ENCODE measurements at regions not wholly inside any gene's neighbourhood (a gene's known extent, or its start where the extent isn't known, plus 50 kb on each side); places are given as distances from the start of the nearest gene placed in this dataset.

GRCh38 chr4:29121586-29121985, 1598.6 kb upstream of the PCDH7 start:
- no peak for ATAC-seq (ENCODE audit: low FRiP score in 2 of 2)
- H3K27ac ChIP-seq = no peak overlapping the region
- no peak overlapping the region for H3K4me3 ChIP-seq
- 60 to 81% methylated on average over 4 of the region's 4 CpGs for WGBS, 2 donors
- no peak for DNase-seq
- no peaks in the 10 kb centered on the region for H3K36me3 ChIP-seq
- peaks cover 0 to 6% (median 0%) of the 10 kb centered on the region in 4 donors for H3K9me3 ChIP-seq
- H3K27me3 ChIP-seq = no peaks in the 10 kb centered on the region
- H3K4me1 ChIP-seq = no peaks in the 10 kb centered on the region
- TF ChIP-seq EP300 (IDR thresholded peaks at IDR 0.05) = no peak
- TF ChIP-seq POLR2AphosphoS5 (IDR thresholded peaks at IDR 0.05) = no peak
- no peak for TF ChIP-seq CTCF (IDR thresholded peaks at IDR 0.05)
- no peak for TF ChIP-seq POLR2A (IDR thresholded peaks at IDR 0.05)

- DNase-seq (no peak), ATAC-seq (ENCODE audit: low FRiP score in 2 of 2) (no peak)
- 88 to 96% methylated on average over 1 of the region's 1 CpG for WGBS, 2 donors
- no peak for TF ChIP-seq POLR2A (IDR thresholded peaks at IDR 0.05)
- TF ChIP-seq CTCF (IDR thresholded peaks at IDR 0.05) = no peak
- no peak for TF ChIP-seq EP300 (IDR thresholded peaks at IDR 0.05)
- no peak for TF ChIP-seq POLR2AphosphoS5 (IDR thresholded peaks at IDR 0.05)
- no peak overlapping the region for H3K27ac ChIP-seq
- H3K9me3 ChIP-seq = no peaks in the 10 kb centered on the region
- no peaks in the 10 kb centered on the region for H3K4me1 ChIP-seq
- no peak overlapping the region for H3K4me3 ChIP-seq
- H3K27me3 ChIP-seq = no peaks in the 10 kb centered on the region
- no peaks in the 10 kb centered on the region for H3K36me3 ChIP-seq
Measured at GRCh38 chr4:29128810-29129209, 1591.4 kb upstream of the PCDH7 start.

- DNase-seq (no peak), ATAC-seq (ENCODE audit: low FRiP score in 2 of 2) (no peak)
- WGBS, 2 donors = 72 to 82% methylated on average over 2 of the region's 2 CpGs
- no peaks in the 10 kb centered on the region for H3K4me1 ChIP-seq
- no peaks in the 10 kb centered on the region for H3K36me3 ChIP-seq
- TF ChIP-seq POLR2A (IDR thresholded peaks at IDR 0.05) = no peak
- TF ChIP-seq CTCF (IDR thresholded peaks at IDR 0.05) = no peak
- no peak for TF ChIP-seq POLR2AphosphoS5 (IDR thresholded peaks at IDR 0.05)
- no peak for TF ChIP-seq EP300 (IDR thresholded peaks at IDR 0.05)
- no peak overlapping the region for H3K4me3 ChIP-seq
- no peaks in the 10 kb centered on the region for H3K27me3 ChIP-seq
- H3K9me3 ChIP-seq = peaks cover 0 to 3% (median 0%) of the 10 kb centered on the region in 4 donors
- H3K27ac ChIP-seq = no peak overlapping the region
Measured at GRCh38 chr4:29131304-29131703, 1588.9 kb upstream of the PCDH7 start.

- no peaks in the 10 kb centered on the region for H3K4me1 ChIP-seq
- ATAC-seq (ENCODE audit: low FRiP score in 2 of 2) (no peak), DNase-seq (no peak)
- H3K4me3 ChIP-seq = no peak overlapping the region
- 45 to 73% methylated on average over 2 of the region's 2 CpGs for WGBS, 2 donors
- TF ChIP-seq CTCF (IDR thresholded peaks at IDR 0.05) (no peak), POLR2A (IDR thresholded peaks at IDR 0.05) (no peak), EP300 (IDR thresholded peaks at IDR 0.05) (no peak), POLR2AphosphoS5 (IDR thresholded peaks at IDR 0.05) (no peak)
- H3K27me3 ChIP-seq = no peaks in the 10 kb centered on the region
- no peaks in the 10 kb centered on the region for H3K9me3 ChIP-seq
- no peak overlapping the region for H3K27ac ChIP-seq
- H3K36me3 ChIP-seq = no peaks in the 10 kb centered on the region
Measured at GRCh38 chr4:29142708-29143107, 1577.5 kb upstream of the PCDH7 start.

- no peak for ATAC-seq (ENCODE audit: low FRiP score in 2 of 2)
- 57 to 81% methylated on average over 2 of the region's 2 CpGs for WGBS, 2 donors
- H3K4me3 ChIP-seq = no peak overlapping the region
Measured at GRCh38 chr4:29151584-29151983, 1568.6 kb upstream of the PCDH7 start.

More at GRCh38 chr4:29151584-29151983, 1568.6 kb upstream of the PCDH7 start:
- DNase-seq = no peak
- TF ChIP-seq CTCF (IDR thresholded peaks at IDR 0.05) (no peak), POLR2AphosphoS5 (IDR thresholded peaks at IDR 0.05) (no peak), POLR2A (IDR thresholded peaks at IDR 0.05) (no peak), EP300 (IDR thresholded peaks at IDR 0.05) (no peak)
- no peaks in the 10 kb centered on the region for H3K27me3 ChIP-seq
- no peaks in the 10 kb centered on the region for H3K36me3 ChIP-seq
- H3K9me3 ChIP-seq = no peaks in the 10 kb centered on the region
- H3K27ac ChIP-seq = no peak overlapping the region
- H3K4me1 ChIP-seq = no peaks in the 10 kb centered on the region
